GM12878 (cell line): ENCODE measurements at regions not wholly inside any gene's neighbourhood (a gene's known extent, or its start where the extent isn't known, plus 50 kb on each side); places are given as distances from the start of the nearest gene placed in this dataset.

ENCODE experiments used
- ATAC-seq: fragments of 200-7000 bp; cut with Tn5 transposase; 3 replicates; pipeline ENCODE4 v1.9.1; 2020; ENCODE audit warnings: mild to moderate bottlenecking, moderate library complexity
- BruUV-seq: library from RNA; stranded (reverse); fragments of 400-500 nt; replicated peaks from 2 replicates; lab custom pipeline; 2021; lab: Mats Ljungman, UMichigan
- CTCF ChIA-PET: fragments of 300-600 bp; sonication (Branson Sonifier 250); formaldehyde crosslinking; extraction: SDS; loops from one replicate; lab custom pipeline; 2021; ENCODE audit warnings: inconsistent platforms; lab: Yijun Ruan, JAX
- POLR2A ChIA-PET: fragments of 350-600 bp; formaldehyde crosslinking; extraction: SDS; loops from one replicate; lab custom pipeline; 2021; ENCODE audit warnings: inconsistent platforms; lab: Charles Lee
- RAD21 ChIA-PET: fragments of 300-600 bp; sonication (Branson Sonifier 250); formaldehyde crosslinking; loops from one replicate; lab custom pipeline; 2023; ENCODE audit warnings: antibody characterized with exemption; ENCODE audit not compliant: unreplicated experiment; lab: Charles Lee
- SMC1A ChIA-PET: fragments of 300-600 bp; sonication (Branson Sonifier 250); formaldehyde crosslinking; loops from one replicate; lab custom pipeline; 2023; ENCODE audit not compliant: unreplicated experiment, uncharacterized antibody; lab: Charles Lee
- DNase-seq: peaks from one replicate; pipeline ENCODE4 v3.0.0-alpha.2; 2011; ENCODE audit warnings: low read depth, low spot score
- FAIRE-seq: peaks from 3 replicates; lab custom pipeline; 2011; peaks lifted over from hg19 to GRCh38; lab: Jason Lieb, UNC
- H2AFZ ChIP-seq: 2 replicates; pipeline ENCODE4 v1.6.0; 2011; ENCODE audit warnings: low read depth, low read length, control low read depth; ENCODE audit not compliant: control insufficient read depth
- H3K27ac ChIP-seq: 2 replicates; pipeline ENCODE4 v1.5.1; 2011; ENCODE audit warnings: control low read depth; ENCODE audit not compliant: control insufficient read depth, insufficient read depth
- H3K27me3 ChIP-seq, 2 experiments: replicated peaks in 1 of 2; 2 replicates each; pipeline versions ENCODE4 v1.6.0 to v1.6.1; 2011; ENCODE audit warnings: low read length in 1 of 2; ENCODE audit not compliant: control insufficient read depth in 2 of 2, insufficient read depth in 2 of 2
- H3K36me3 ChIP-seq, 2 experiments: 2 replicates each; pipeline ENCODE4 v1.5.1; 2011; ENCODE audit warnings: low read length in 1 of 2; ENCODE audit not compliant: control insufficient read depth in 2 of 2, insufficient read depth in 2 of 2
- H3K4me1 ChIP-seq: 2 replicates; pipeline ENCODE4 v1.6.1; 2011; ENCODE audit warnings: mild to moderate bottlenecking, low read length, moderate library complexity, mixed read lengths; ENCODE audit not compliant: control insufficient read depth, insufficient read depth
- H3K4me2 ChIP-seq: 2 replicates; pipeline ENCODE4 v1.6.0; 2011; ENCODE audit warnings: control low read depth; ENCODE audit not compliant: control insufficient read depth, insufficient read depth
- H3K4me3 ChIP-seq: fragments of 200-600 bp; sonication (generic); 2 replicates; pipeline ENCODE4 v1.5.1; 2016
- H3K79me2 ChIP-seq: 2 replicates; pipeline ENCODE4 v1.6.0; 2011; ENCODE audit warnings: low read length; ENCODE audit not compliant: control insufficient read depth, insufficient read depth
- H3K9ac ChIP-seq: 2 replicates; pipeline ENCODE4 v1.8.0; 2011; ENCODE audit warnings: low read length, control low read depth, mixed read lengths; ENCODE audit not compliant: control insufficient read depth, insufficient read depth
- H3K9me3 ChIP-seq: replicated peaks from 3 replicates; pipeline ENCODE4 v1.5.1; 2011; ENCODE audit warnings: mild to moderate bottlenecking, low read length; ENCODE audit not compliant: control insufficient read depth, insufficient read depth
- H4K20me1 ChIP-seq: 2 replicates; pipeline ENCODE4 v1.6.0; 2011; ENCODE audit not compliant: control insufficient read depth, insufficient read depth
- CBX3 ChIP-seq: fragments of 200-600 bp; sonication (generic); IDR thresholded peaks from 2 replicates; pipeline ENCODE4 v1.6.1; 2016; ENCODE audit warnings: low read depth, borderline replicate concordance
- CEBPB ChIP-seq, 2 experiments: fragments of 150-350 bp in 1 of 2; IDR thresholded peaks; 2 replicates each; pipeline ENCODE4 v1.6.1; 2012 to 2014; ENCODE audit warnings: low read depth in 2 of 2, low read length in 2 of 2, borderline replicate concordance in 1 of 2, inconsistent platforms in 1 of 2
- CHD4 ChIP-seq: fragments of 200-600 bp; sonication (generic); IDR thresholded peaks from 2 replicates; pipeline ENCODE4 v1.6.1; 2016; ENCODE audit warnings: mild to moderate bottlenecking
- EGR1 ChIP-seq, 2 experiments: IDR thresholded peaks; 1 replicate in 1 of 2; 2 replicates in 1 of 2; pipeline ENCODE4 v1.6.1; 2011 to 2012; ENCODE audit warnings: low read depth in 2 of 2, low read length in 2 of 2, borderline replicate concordance in 1 of 2, mild to moderate bottlenecking in 1 of 2, moderate library complexity in 1 of 2
- FOXM1 ChIP-seq: IDR thresholded peaks from 2 replicates; pipeline ENCODE4 v1.6.1; 2012; ENCODE audit warnings: low read depth, mild to moderate bottlenecking, inconsistent platforms, low read length, moderate library complexity
- TARDBP ChIP-seq: IDR thresholded peaks from 2 replicates; pipeline ENCODE4 v1.6.1; 2016; ENCODE audit warnings: borderline replicate concordance
- TBL1XR1 ChIP-seq: IDR thresholded peaks from 2 replicates; pipeline ENCODE4 v1.6.1; 2012; ENCODE audit warnings: low read depth, low read length, improper control_type of control experiment
- TCF7 ChIP-seq: IDR thresholded peaks from 2 replicates; pipeline ENCODE4 v1.6.1; 2014; ENCODE audit warnings: antibody characterized with exemption, borderline replicate concordance
- WGBS: methylation state at CpG from one replicate; pipeline ENCODE4 v1.1.6; 2016; ENCODE audit warnings: low lambda C conversion rate; ENCODE audit not compliant: insufficient replicate concordance, insufficient coverage; ENCODE audit errors: missing lambda C conversion rate; 5-methylcytosine and 5-hydroxymethylcytosine counted together
- in situ Hi-C: fragments of 300-500 bp; cut with MboI; formaldehyde crosslinking; loops from 9 replicates; pipeline ENCODE4 v1.14.3; 2018; ENCODE audit warnings: mixed read lengths
- intact Hi-C: fragments of 100-400 bp; cut with micrococcal nuclease; formaldehyde crosslinking; loops from one replicate; pipeline ENCODE4 v1.14.2; 2022; ENCODE audit not compliant: unreplicated experiment
- TF ChIP-seq, protein P1 (sequence below): IDR thresholded peaks from 2 replicates; pipeline ENCODE4 v1.6.1; 2012; ENCODE audit warnings: low read depth, low read length, improper control_type of control experiment
- TF ChIP-seq, protein P2 (sequence below): IDR thresholded peaks from 2 replicates; pipeline ENCODE4 v1.6.1; 2011; ENCODE audit warnings: borderline replicate concordance, low read depth, mild to moderate bottlenecking, moderate library complexity, mixed read lengths, low read length; ENCODE audit not compliant: insufficient read depth; ENCODE audit errors: extremely low read length
- TF ChIP-seq, protein P3 (sequence below): IDR thresholded peaks from 2 replicates; pipeline ENCODE4 v1.6.1; 2011; ENCODE audit warnings: low read depth, mild to moderate bottlenecking, low read length, moderate library complexity, borderline replicate concordance; ENCODE audit errors: extremely low read depth
- TF ChIP-seq, protein P4 (sequence below): fragments of 450-650 bp; formaldehyde crosslinking; IDR thresholded peaks from 2 replicates; pipeline ENCODE4 v1.5.0; 2022; ENCODE audit warnings: mild to moderate bottlenecking, missing genetic modification characterization

DNA sequence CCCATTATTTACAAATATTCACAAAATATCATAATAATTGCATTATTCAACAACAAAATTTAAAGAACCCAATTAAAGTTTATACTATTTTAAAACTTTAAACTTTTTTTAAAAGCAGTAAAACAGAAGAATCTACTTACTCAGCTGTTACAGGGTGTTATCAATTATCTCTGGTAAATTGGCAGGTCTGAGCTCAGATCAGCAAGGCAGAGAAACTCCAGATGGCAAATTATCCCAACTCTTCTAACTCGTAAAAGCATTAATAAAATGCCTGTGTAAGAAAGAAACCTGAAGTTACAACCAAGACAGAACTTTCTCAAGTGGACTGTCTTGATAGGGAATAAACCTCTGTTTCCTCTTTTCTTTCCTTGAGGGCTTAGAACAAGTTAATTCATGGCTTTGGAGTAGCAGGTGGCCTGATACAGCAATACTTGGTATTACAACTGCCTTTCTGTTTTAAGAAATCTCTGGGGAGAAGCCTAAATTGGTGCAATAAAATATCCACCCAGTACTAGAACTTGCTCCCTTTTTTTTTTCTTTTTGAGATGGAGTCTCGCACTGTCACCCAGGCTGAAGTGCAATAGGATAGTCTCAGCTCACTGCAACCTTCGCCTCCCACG is 275.3 kb upstream of the MKLN1 start:
- ChIA-PET RAD21 (interaction anchor here (1.4 kb wide), 1 partner anchor 12 kb away, joined by 3 read pairs; no protein-coding TSS in a partner anchor), SMC1A (no interaction called here), CTCF (interaction anchor here (1.3 to 1.9 kb wide), 2 partner anchors 12 to 70 kb away, joined by 5 read pairs; no protein-coding TSS in a partner anchor), POLR2A (no interaction called here)
- FAIRE-seq, result no peak
- no peak for DNase-seq
- Histone ChIP-seq H4K20me1 (no peaks in the 10 kb centered on the region), H3K79me2 (peaks cover 3% of the 10 kb centered on the region), H3K4me1 (0 out of 2 replicates have a peak, but pooled peaks cover 3% of the 10 kb centered on the region), H3K4me3 (no peak overlapping the region), H3K9ac (no peak overlapping the region), H3K4me2 (no peak overlapping the region), H3K27me3 (no peaks in the 10 kb centered on the region), H3K36me3 (peaks cover 0 to 3% of the 10 kb centered on the region in 2 experiments; a peak in 2 of 4 replicates), H3K9me3 (no peaks in the 10 kb centered on the region), H2AFZ (no peak overlapping the region), H3K27ac (no peak overlapping the region)
- intact Hi-C loops (no loop called here), in situ Hi-C loops (no loop called here)
- ATAC-seq, result no peak
- no TSS peak for BruUV-seq
- TF ChIP-seq TBL1XR1, result no peak
- no peak for TF ChIP-seq CHD4
- TF ChIP-seq, protein P1, sequence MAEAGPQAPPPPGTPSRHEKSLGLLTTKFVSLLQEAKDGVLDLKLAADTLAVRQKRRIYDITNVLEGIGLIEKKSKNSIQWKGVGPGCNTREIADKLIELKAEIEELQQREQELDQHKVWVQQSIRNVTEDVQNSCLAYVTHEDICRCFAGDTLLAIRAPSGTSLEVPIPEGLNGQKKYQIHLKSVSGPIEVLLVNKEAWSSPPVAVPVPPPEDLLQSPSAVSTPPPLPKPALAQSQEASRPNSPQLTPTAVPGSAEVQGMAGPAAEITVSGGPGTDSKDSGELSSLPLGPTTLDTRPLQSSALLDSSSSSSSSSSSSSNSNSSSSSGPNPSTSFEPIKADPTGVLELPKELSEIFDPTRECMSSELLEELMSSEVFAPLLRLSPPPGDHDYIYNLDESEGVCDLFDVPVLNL, result no peak
- TF ChIP-seq, protein P2, sequence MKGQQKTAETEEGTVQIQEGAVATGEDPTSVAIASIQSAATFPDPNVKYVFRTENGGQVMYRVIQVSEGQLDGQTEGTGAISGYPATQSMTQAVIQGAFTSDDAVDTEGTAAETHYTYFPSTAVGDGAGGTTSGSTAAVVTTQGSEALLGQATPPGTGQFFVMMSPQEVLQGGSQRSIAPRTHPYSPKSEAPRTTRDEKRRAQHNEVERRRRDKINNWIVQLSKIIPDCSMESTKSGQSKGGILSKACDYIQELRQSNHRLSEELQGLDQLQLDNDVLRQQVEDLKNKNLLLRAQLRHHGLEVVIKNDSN, result no peak
- TF ChIP-seq TCF7, result no peak
- no peak for TF ChIP-seq CEBPB (IDR thresholded peaks at IDR 0.05; ENCODE audit: borderline replicate concordance in 1 of 2, low read depth in 2 of 2, low read length in 2 of 2)
- TF ChIP-seq, protein P3, sequence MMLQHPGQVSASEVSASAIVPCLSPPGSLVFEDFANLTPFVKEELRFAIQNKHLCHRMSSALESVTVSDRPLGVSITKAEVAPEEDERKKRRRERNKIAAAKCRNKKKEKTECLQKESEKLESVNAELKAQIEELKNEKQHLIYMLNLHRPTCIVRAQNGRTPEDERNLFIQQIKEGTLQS, result no peak
- TF ChIP-seq TARDBP, result no peak
- TF ChIP-seq FOXM1, result no peak
- no peak for TF ChIP-seq EGR1 (IDR thresholded peaks at IDR 0.05; ENCODE audit: borderline replicate concordance in 1 of 2, low read depth in 2 of 2, low read length in 2 of 2)
- TF ChIP-seq, protein P4, sequence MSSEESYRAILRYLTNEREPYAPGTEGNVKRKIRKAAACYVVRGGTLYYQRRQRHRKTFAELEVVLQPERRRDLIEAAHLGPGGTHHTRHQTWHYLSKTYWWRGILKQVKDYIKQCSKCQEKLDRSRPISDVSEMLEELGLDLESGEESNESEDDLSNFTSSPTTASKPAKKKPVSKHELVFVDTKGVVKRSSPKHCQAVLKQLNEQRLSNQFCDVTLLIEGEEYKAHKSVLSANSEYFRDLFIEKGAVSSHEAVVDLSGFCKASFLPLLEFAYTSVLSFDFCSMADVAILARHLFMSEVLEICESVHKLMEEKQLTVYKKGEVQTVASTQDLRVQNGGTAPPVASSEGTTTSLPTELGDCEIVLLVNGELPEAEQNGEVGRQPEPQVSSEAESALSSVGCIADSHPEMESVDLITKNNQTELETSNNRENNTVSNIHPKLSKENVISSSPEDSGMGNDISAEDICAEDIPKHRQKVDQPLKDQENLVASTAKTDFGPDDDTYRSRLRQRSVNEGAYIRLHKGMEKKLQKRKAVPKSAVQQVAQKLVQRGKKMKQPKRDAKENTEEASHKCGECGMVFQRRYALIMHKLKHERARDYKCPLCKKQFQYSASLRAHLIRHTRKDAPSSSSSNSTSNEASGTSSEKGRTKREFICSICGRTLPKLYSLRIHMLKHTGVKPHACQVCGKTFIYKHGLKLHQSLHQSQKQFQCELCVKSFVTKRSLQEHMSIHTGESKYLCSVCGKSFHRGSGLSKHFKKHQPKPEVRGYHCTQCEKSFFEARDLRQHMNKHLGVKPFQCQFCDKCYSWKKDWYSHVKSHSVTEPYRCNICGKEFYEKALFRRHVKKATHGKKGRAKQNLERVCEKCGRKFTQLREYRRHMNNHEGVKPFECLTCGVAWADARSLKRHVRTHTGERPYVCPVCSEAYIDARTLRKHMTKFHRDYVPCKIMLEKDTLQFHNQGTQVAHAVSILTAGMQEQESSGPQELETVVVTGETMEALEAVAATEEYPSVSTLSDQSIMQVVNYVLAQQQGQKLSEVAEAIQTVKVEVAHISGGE (CRISPR knock-in tag), result no peak
- no peak for TF ChIP-seq CBX3
- 98% methylated on average over 4 of the region's 4 CpGs for WGBS
